ENCODE measurements at regions not wholly inside any gene's neighbourhood (a gene's known extent, or its start where the extent isn't known, plus 50 kb on each side); places are given as distances from the start of the nearest gene placed in this dataset.
"Not testable (repeated sequence)": the region's sequence is repeated elsewhere in the genome, so short reads cannot be mapped to it uniquely, and the experiment has no call there.

- TF ChIP-seq POU2F2 (IDR thresholded peaks at IDR 0.05; ENCODE audit: low read depth, low read length) (no peak), POLR2A (IDR thresholded peaks at IDR 0.05; ENCODE audit: low read depth, low read length) (no peak), PAX5 (IDR thresholded peaks at IDR 0.05; ENCODE audit: insufficient read depth, low read length, severe bottlenecking) (no peak)
- FAIRE-seq (no peak), DNase-seq (ENCODE audit: insufficient read length, low spot score) (no peak)
Measured at GRCh38 chr3:154926721-154927120, 153.4 kb upstream of the MME start.

GRCh38 chr3:154921351-154921750 lies 158.8 kb upstream of the MME start:
- DNase-seq (ENCODE audit: insufficient read length, low spot score) (no peak), FAIRE-seq (no peak)
- TF ChIP-seq SPI1 (IDR thresholded peaks at IDR 0.05; ENCODE audit: low read depth, low read length): no peak
- no peak for TF ChIP-seq POU2F2 (IDR thresholded peaks at IDR 0.05; ENCODE audit: low read depth, low read length)
- no peak for TF ChIP-seq POLR2A (IDR thresholded peaks at IDR 0.05; ENCODE audit: low read depth, low read length)
- TF ChIP-seq POLR2AphosphoS5 (IDR thresholded peaks at IDR 0.05; ENCODE audit: low read depth, low read length): no peak
- no peak for TF ChIP-seq TAF1 (IDR thresholded peaks at IDR 0.05; ENCODE audit: low read depth, low read length)
- TF ChIP-seq PAX5 (IDR thresholded peaks at IDR 0.05; ENCODE audit: insufficient read depth, low read length, severe bottlenecking): no peak

- no peak for DNase-seq (ENCODE audit: insufficient read length, low spot score)
- TF ChIP-seq POLR2A (IDR thresholded peaks at IDR 0.05; ENCODE audit: low read depth, low read length) (no peak), SPI1 (IDR thresholded peaks at IDR 0.05; ENCODE audit: low read depth, low read length) (no peak)
- no peak for FAIRE-seq
Measured at GRCh38 chr3:154919226-154919625, 160.9 kb upstream of the MME start.

GRCh38 chr3:154904328-154904727 lies 175.8 kb upstream of the MME start:
- TF ChIP-seq POLR2AphosphoS5 (IDR thresholded peaks at IDR 0.05; ENCODE audit: low read depth, low read length): no peak
- no peak for TF ChIP-seq PAX5 (IDR thresholded peaks at IDR 0.05; ENCODE audit: insufficient read depth, low read length, severe bottlenecking)
- TF ChIP-seq TAF1 (IDR thresholded peaks at IDR 0.05; ENCODE audit: low read depth, low read length): no peak
- TF ChIP-seq POU2F2 (IDR thresholded peaks at IDR 0.05; ENCODE audit: low read depth, low read length): no peak
- TF ChIP-seq SPI1 (IDR thresholded peaks at IDR 0.05; ENCODE audit: low read depth, low read length): no peak
- no peak for TF ChIP-seq POLR2A (IDR thresholded peaks at IDR 0.05; ENCODE audit: low read depth, low read length)
- no peak for FAIRE-seq
- DNase-seq (ENCODE audit: insufficient read length, low spot score): no peak

GRCh38 chr3:154902495-154902894 lies 177.6 kb upstream of the MME start:
- FAIRE-seq; DNase-seq (ENCODE audit: insufficient read length, low spot score): not testable (repeated sequence)

GRCh38 chr3:154901278-154901677 lies 178.8 kb upstream of the MME start:
- no peak for TF ChIP-seq SPI1 (IDR thresholded peaks at IDR 0.05; ENCODE audit: low read depth, low read length)
- no peak for TF ChIP-seq PAX5 (IDR thresholded peaks at IDR 0.05; ENCODE audit: insufficient read depth, low read length, severe bottlenecking)
- no peak for TF ChIP-seq POLR2AphosphoS5 (IDR thresholded peaks at IDR 0.05; ENCODE audit: low read depth, low read length)
- TF ChIP-seq POLR2A (IDR thresholded peaks at IDR 0.05; ENCODE audit: low read depth, low read length): no peak
- no peak for FAIRE-seq
- DNase-seq (ENCODE audit: insufficient read length, low spot score): no peak

GRCh38 chr3:154900816-154901215 lies 179.3 kb upstream of the MME start:
- TF ChIP-seq POLR2AphosphoS5 (IDR thresholded peaks at IDR 0.05; ENCODE audit: low read depth, low read length): no peak
- TF ChIP-seq POU2F2 (IDR thresholded peaks at IDR 0.05; ENCODE audit: low read depth, low read length): no peak
- TF ChIP-seq POLR2A (IDR thresholded peaks at IDR 0.05; ENCODE audit: low read depth, low read length): no peak
- no peak for TF ChIP-seq SPI1 (IDR thresholded peaks at IDR 0.05; ENCODE audit: low read depth, low read length)
- TF ChIP-seq TAF1 (IDR thresholded peaks at IDR 0.05; ENCODE audit: low read depth, low read length): no peak
- FAIRE-seq: no peak
- DNase-seq (ENCODE audit: insufficient read length, low spot score): no peak

GRCh38 chr3:154898916-154899315 lies 181.2 kb upstream of the MME start:
- TF ChIP-seq TAF1 (IDR thresholded peaks at IDR 0.05; ENCODE audit: low read depth, low read length): no peak
- TF ChIP-seq POU2F2 (IDR thresholded peaks at IDR 0.05; ENCODE audit: low read depth, low read length): no peak
- no peak for TF ChIP-seq SPI1 (IDR thresholded peaks at IDR 0.05; ENCODE audit: low read depth, low read length)
- TF ChIP-seq PAX5 (IDR thresholded peaks at IDR 0.05; ENCODE audit: insufficient read depth, low read length, severe bottlenecking): no peak
- TF ChIP-seq POLR2AphosphoS5 (IDR thresholded peaks at IDR 0.05; ENCODE audit: low read depth, low read length): no peak
- TF ChIP-seq POLR2A (IDR thresholded peaks at IDR 0.05; ENCODE audit: low read depth, low read length): no peak
- FAIRE-seq (no peak), DNase-seq (ENCODE audit: insufficient read length, low spot score) (no peak)

GRCh38 chr3:154898443-154898842 lies 181.7 kb upstream of the MME start:
- FAIRE-seq (no peak), DNase-seq (ENCODE audit: insufficient read length, low spot score) (no peak)
- no peak for TF ChIP-seq SPI1 (IDR thresholded peaks at IDR 0.05; ENCODE audit: low read depth, low read length)
- no peak for TF ChIP-seq PAX5 (IDR thresholded peaks at IDR 0.05; ENCODE audit: insufficient read depth, low read length, severe bottlenecking)
- TF ChIP-seq TAF1 (IDR thresholded peaks at IDR 0.05; ENCODE audit: low read depth, low read length): no peak
- TF ChIP-seq POLR2AphosphoS5 (IDR thresholded peaks at IDR 0.05; ENCODE audit: low read depth, low read length): no peak
- no peak for TF ChIP-seq POU2F2 (IDR thresholded peaks at IDR 0.05; ENCODE audit: low read depth, low read length)

GRCh38 chr3:154893813-154894212 lies 186.3 kb upstream of the MME start:
- FAIRE-seq: no peak
- TF ChIP-seq POLR2A (IDR thresholded peaks at IDR 0.05; ENCODE audit: low read depth, low read length) (no peak), TAF1 (IDR thresholded peaks at IDR 0.05; ENCODE audit: low read depth, low read length) (no peak), PAX5 (IDR thresholded peaks at IDR 0.05; ENCODE audit: insufficient read depth, low read length, severe bottlenecking) (no peak), POLR2AphosphoS5 (IDR thresholded peaks at IDR 0.05; ENCODE audit: low read depth, low read length) (no peak), POU2F2 (IDR thresholded peaks at IDR 0.05; ENCODE audit: low read depth, low read length) (no peak), SPI1 (IDR thresholded peaks at IDR 0.05; ENCODE audit: low read depth, low read length) (no peak)
- DNase-seq (ENCODE audit: insufficient read length, low spot score): no peak

- FAIRE-seq: no peak
- TF ChIP-seq PAX5 (IDR thresholded peaks at IDR 0.05; ENCODE audit: insufficient read depth, low read length, severe bottlenecking): no peak
- no peak for TF ChIP-seq POLR2A (IDR thresholded peaks at IDR 0.05; ENCODE audit: low read depth, low read length)
- no peak for TF ChIP-seq POLR2AphosphoS5 (IDR thresholded peaks at IDR 0.05; ENCODE audit: low read depth, low read length)
- no peak for TF ChIP-seq POU2F2 (IDR thresholded peaks at IDR 0.05; ENCODE audit: low read depth, low read length)
- no peak for TF ChIP-seq SPI1 (IDR thresholded peaks at IDR 0.05; ENCODE audit: low read depth, low read length)
- no peak for TF ChIP-seq TAF1 (IDR thresholded peaks at IDR 0.05; ENCODE audit: low read depth, low read length)
Measured at GRCh38 chr3:154889227-154889634, 190.9 kb upstream of the MME start.

More at GRCh38 chr3:154889227-154889634, 190.9 kb upstream of the MME start:
- DNase-seq (ENCODE audit: insufficient read length, low spot score): no peak
